ENCODE measurements at regions not wholly inside any gene's neighbourhood (a gene's known extent, or its start where the extent isn't known, plus 50 kb on each side); places are given as distances from the start of the nearest gene placed in this dataset.
A peak's percentile ranks its signal among the peaks of the same experiment; 100 is the strongest.

DNA sequence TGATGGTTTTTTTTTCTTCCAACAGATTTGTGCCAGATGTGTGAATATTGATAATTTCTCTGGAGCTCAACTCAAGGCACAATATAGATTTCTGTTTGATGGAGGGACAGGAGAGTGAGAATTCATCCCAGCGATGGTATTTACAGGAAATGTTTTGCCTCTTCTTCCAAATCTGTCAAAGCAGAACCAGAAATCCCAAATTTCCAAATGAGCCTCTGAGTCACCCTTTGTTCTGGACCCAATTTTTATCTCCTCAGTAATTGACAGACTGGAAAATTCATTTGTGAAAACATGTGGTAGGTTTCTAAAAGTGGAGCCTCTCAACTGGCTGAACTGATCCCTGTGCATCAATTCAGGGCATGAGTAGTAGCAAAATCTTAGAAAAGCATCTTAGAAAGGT is 223.2 kb upstream of the TSHZ2 start:
- H3K4me1 Mint-ChIP-seq (ENCODE audit: unreplicated experiment) = peaks cover 12% of the 10 kb centered on the region
- TF ChIP-seq, protein P1, sequence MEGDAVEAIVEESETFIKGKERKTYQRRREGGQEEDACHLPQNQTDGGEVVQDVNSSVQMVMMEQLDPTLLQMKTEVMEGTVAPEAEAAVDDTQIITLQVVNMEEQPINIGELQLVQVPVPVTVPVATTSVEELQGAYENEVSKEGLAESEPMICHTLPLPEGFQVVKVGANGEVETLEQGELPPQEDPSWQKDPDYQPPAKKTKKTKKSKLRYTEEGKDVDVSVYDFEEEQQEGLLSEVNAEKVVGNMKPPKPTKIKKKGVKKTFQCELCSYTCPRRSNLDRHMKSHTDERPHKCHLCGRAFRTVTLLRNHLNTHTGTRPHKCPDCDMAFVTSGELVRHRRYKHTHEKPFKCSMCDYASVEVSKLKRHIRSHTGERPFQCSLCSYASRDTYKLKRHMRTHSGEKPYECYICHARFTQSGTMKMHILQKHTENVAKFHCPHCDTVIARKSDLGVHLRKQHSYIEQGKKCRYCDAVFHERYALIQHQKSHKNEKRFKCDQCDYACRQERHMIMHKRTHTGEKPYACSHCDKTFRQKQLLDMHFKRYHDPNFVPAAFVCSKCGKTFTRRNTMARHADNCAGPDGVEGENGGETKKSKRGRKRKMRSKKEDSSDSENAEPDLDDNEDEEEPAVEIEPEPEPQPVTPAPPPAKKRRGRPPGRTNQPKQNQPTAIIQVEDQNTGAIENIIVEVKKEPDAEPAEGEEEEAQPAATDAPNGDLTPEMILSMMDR (conservative IDR thresholded peaks at IDR 0.05) = no peak
- no peak overlapping the region for H3K27ac Mint-ChIP-seq
- no peak overlapping the region for H3K4me3 Mint-ChIP-seq
- H3K27me3 Mint-ChIP-seq = peaks cover under 1% of the 10 kb centered on the region
- no peaks in the 10 kb centered on the region for H3K9me3 Mint-ChIP-seq
- no peaks in the 10 kb centered on the region for H3K36me3 Mint-ChIP-seq
- DNase-seq (ENCODE audit: extremely low spot score, unreplicated experiment) = no peak

DNA sequence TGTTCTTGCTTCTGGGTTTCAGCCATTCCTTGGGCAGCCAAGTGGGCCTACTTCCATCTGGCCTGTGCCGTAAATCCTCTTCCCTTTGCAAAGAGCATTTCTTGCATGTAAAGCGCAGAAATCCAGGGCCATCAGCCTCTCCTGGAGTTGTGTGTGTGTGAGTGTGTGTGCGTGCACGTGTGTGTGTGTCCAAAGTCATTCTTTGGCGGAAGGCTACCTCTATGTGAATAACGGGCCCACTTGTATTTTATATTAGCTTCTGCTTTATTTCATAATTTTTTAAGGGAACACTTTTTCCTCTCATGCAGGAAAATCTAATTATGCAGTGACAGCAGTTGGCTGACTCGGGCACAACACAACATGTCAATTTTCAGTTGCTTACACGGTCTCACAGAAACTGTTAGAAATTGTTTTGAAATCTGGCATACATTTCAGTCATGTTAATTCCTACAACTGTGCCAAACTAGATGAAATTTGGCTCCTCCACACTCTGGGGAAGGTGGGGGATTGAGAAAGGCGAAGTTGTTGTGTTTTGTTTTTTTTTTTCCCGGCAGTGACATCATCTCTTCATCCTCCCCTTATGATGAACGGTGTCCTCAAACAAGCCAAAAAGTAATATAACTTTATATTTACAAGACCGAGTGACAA is 223.7 kb upstream of the TSHZ2 start:
- no peaks in the 10 kb centered on the region for H3K9me3 Mint-ChIP-seq
- no peaks in the 10 kb centered on the region for H3K36me3 Mint-ChIP-seq
- peaks cover 6% of the 10 kb centered on the region for H3K27me3 Mint-ChIP-seq
- peaks cover 12% of the 10 kb centered on the region for H3K4me1 Mint-ChIP-seq (ENCODE audit: unreplicated experiment)
- TF ChIP-seq, protein P1 (conservative IDR thresholded peaks at IDR 0.05) = no peak
- no peak overlapping the region for H3K4me3 Mint-ChIP-seq
- no peak for DNase-seq (ENCODE audit: extremely low spot score, unreplicated experiment)
- H3K27ac Mint-ChIP-seq = no peak overlapping the region

GRCh38 chr20:52747845-52748284 is 224.3 kb upstream of the TSHZ2 start:
- H3K36me3 Mint-ChIP-seq = no peaks in the 10 kb centered on the region
- DNase-seq (ENCODE audit: extremely low spot score, unreplicated experiment) = no peak
- H3K9me3 Mint-ChIP-seq = no peaks in the 10 kb centered on the region
- H3K27ac Mint-ChIP-seq = no peak overlapping the region
- H3K4me3 Mint-ChIP-seq = no peak overlapping the region
- H3K27me3 Mint-ChIP-seq = peaks cover 6% of the 10 kb centered on the region
- TF ChIP-seq, protein P1 (conservative IDR thresholded peaks at IDR 0.05) = peak; percentile 59
- peaks cover 12% of the 10 kb centered on the region for H3K4me1 Mint-ChIP-seq (ENCODE audit: unreplicated experiment)

DNA sequence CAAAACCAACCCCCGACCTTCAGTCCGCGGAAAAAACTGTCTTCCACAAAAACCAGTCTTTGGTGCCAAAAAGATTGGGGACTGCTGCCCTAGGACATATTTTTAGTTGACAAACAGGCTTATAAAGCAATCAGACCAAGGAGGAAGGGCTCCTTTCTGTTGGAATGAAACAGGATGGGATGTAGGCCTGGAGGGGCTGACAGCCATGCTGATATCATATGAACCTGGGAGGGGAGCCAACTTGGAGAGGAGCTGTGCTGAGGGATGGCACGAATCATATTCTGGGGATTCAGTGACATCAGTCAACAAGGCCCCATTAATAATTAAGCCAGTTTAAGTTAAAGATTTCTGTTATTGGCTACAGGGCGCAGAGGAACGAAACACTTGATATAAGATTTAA is 225.4 kb upstream of the TSHZ2 start:
- H3K27me3 Mint-ChIP-seq = peaks cover 6% of the 10 kb centered on the region
- H3K27ac Mint-ChIP-seq = no peak overlapping the region
- H3K4me1 Mint-ChIP-seq (ENCODE audit: unreplicated experiment) = peaks cover 12% of the 10 kb centered on the region
- H3K4me3 Mint-ChIP-seq = no peak overlapping the region
- no peaks in the 10 kb centered on the region for H3K36me3 Mint-ChIP-seq
- TF ChIP-seq, protein P1 (conservative IDR thresholded peaks at IDR 0.05) = no peak
- no peaks in the 10 kb centered on the region for H3K9me3 Mint-ChIP-seq
- DNase-seq (ENCODE audit: extremely low spot score, unreplicated experiment) = no peak

GRCh38 chr20:52746190-52746589 is 226.0 kb upstream of the TSHZ2 start:
- Mint-ChIP-seq H3K27me3 (peaks cover 6% of the 10 kb centered on the region), H3K27ac (no peak overlapping the region), H3K4me1 (ENCODE audit: unreplicated experiment) (peaks cover 7% of the 10 kb centered on the region), H3K36me3 (no peaks in the 10 kb centered on the region), H3K4me3 (no peak overlapping the region), H3K9me3 (no peaks in the 10 kb centered on the region)
- TF ChIP-seq, protein P1 (conservative IDR thresholded peaks at IDR 0.05) = no peak
- no peak for DNase-seq (ENCODE audit: extremely low spot score, unreplicated experiment)

Measured in type B pancreatic cell (in vitro differentiated cells).